B cell (primary cell): ENCODE measurements at regions not wholly inside any gene's neighbourhood (a gene's known extent, or its start where the extent isn't known, plus 50 kb on each side); places are given as distances from the start of the nearest gene placed in this dataset.

Source experiments
- ATAC-seq: fragments of 200-7000 bp; cut with Tn5 transposase; one replicate; pipeline ENCODE4 v1.10.0; 2021; ENCODE audit warnings: low read depth, mild to moderate bottlenecking, moderate number of reproducible peaks, moderate library complexity
- CTCF ChIA-PET: fragments of 350-600 bp; sonication (Branson Sonifier 250); formaldehyde crosslinking; loops from one replicate; lab custom pipeline; 2021; ENCODE audit warnings: antibody characterized with exemption, inconsistent platforms; lab: Charles Lee
- POLR2A ChIA-PET: fragments of 350-600 bp; sonication (Branson Sonifier 250); formaldehyde crosslinking; loops from one replicate; lab custom pipeline; 2021; ENCODE audit warnings: antibody characterized with exemption; lab: Charles Lee
- DNase-seq: peaks from one replicate; pipeline ENCODE4 v3.0.0; 2013
- H2AFZ ChIP-seq: 2 replicates; pipeline ENCODE4 v1.6.1; 2012; ENCODE audit warnings: mild to moderate bottlenecking, low read depth, low read length; ENCODE audit not compliant: insufficient read depth, poor library complexity, severe bottlenecking
- H3K27ac ChIP-seq, 2 donors: 1 replicate in 1 of 2; 2 replicates in 1 of 2; pipeline ENCODE4 v1.5.1; 2012 to 2013; ENCODE audit warnings: low read length in 2 of 2, mild to moderate bottlenecking in 2 of 2, moderate library complexity in 1 of 2
- H3K27me3 ChIP-seq, 4 experiments: fragments of 200-600 bp in 1 of 4; sonication (generic) in 1 of 4; replicated peaks in 1 of 4; 1 replicate in 2 of 4; 2 replicates in 2 of 4; pipeline versions ENCODE4 v1.6.1 to v1.7.0; 2013 to 2016; ENCODE audit warnings: low read length in 3 of 4, mild to moderate bottlenecking in 2 of 4, mixed read lengths in 1 of 4, moderate library complexity in 1 of 4; ENCODE audit not compliant: insufficient read depth in 4 of 4, control insufficient read depth in 3 of 4; ENCODE audit errors: control extremely low read depth in 1 of 4
- H3K36me3 ChIP-seq, 2 experiments: replicated peaks in 1 of 2; 1 replicate in 1 of 2; 2 replicates in 1 of 2; pipeline versions ENCODE4 v1.6.1 to v1.7.1; 2013; ENCODE audit warnings: low read length in 1 of 2; ENCODE audit not compliant: insufficient read depth in 2 of 2, control insufficient read depth in 1 of 2; ENCODE audit errors: control extremely low read depth in 1 of 2, extremely low read depth in 1 of 2
- H3K4me1 ChIP-seq, 2 donors: fragments of 200-600 bp in 1 of 2; sonication (generic) in 1 of 2; 1 replicate in 1 of 2; 2 replicates in 1 of 2; pipeline versions ENCODE4 v1.5.1 to v1.6.1; 2013 to 2017; ENCODE audit warnings: low read length in 2 of 2; ENCODE audit not compliant: control insufficient read depth in 2 of 2, insufficient read depth in 2 of 2
- H3K4me2 ChIP-seq: replicated peaks from 2 replicates; pipeline ENCODE3; 2012; ENCODE audit warnings: mild to moderate bottlenecking, low read depth, low read length; ENCODE audit not compliant: poor library complexity, severe bottlenecking
- H3K4me3 ChIP-seq, 5 experiments: fragments of 200-600 bp in 1 of 5; sonication (generic) in 1 of 5; 1 replicate in 3 of 5; 2 replicates in 2 of 5; pipeline versions ENCODE4 v1.5.1 to v1.7.0; 2011 to 2016; ENCODE audit warnings: low read length in 4 of 5, mild to moderate bottlenecking in 4 of 5, low read depth in 2 of 5, control low read depth in 1 of 5, moderate library complexity in 1 of 5; ENCODE audit not compliant: insufficient read depth in 1 of 5; ENCODE audit errors: control extremely low read depth in 1 of 5, extremely low read depth in 1 of 5
- H3K79me2 ChIP-seq: fragments of 200-600 bp; sonication (generic); one replicate; pipeline ENCODE4 v1.6.0; 2016; ENCODE audit warnings: low read length; ENCODE audit not compliant: control insufficient read depth, insufficient read depth
- H3K9ac ChIP-seq: fragments of 200-600 bp; sonication (generic); 2 replicates; pipeline ENCODE4 v1.6.1; 2017; ENCODE audit warnings: mild to moderate bottlenecking, low read length, moderate library complexity
- H3K9me3 ChIP-seq, 3 donors: one replicate each; pipeline versions ENCODE4 v1.6.1 to v1.7.1; 2013; ENCODE audit warnings: low read length in 2 of 3; ENCODE audit not compliant: control insufficient read depth in 2 of 3, insufficient read depth in 1 of 3; ENCODE audit errors: control extremely low read depth in 1 of 3
- H4K20me1 ChIP-seq: 2 replicates; pipeline ENCODE4 v1.6.0; 2012; ENCODE audit warnings: mild to moderate bottlenecking, low read length; ENCODE audit not compliant: insufficient read depth, control insufficient read depth, poor library complexity, severe bottlenecking
- H3K27ac Mint-ChIP-seq: one replicate; pipeline ENCODE4 v1.8.0; 2021; ENCODE audit warnings: mixed read lengths
- H3K27me3 Mint-ChIP-seq: one replicate; pipeline ENCODE4 v1.8.0; 2021; ENCODE audit warnings: mixed read lengths
- H3K4me1 Mint-ChIP-seq: one replicate; pipeline ENCODE4 v1.8.0; 2021; ENCODE audit warnings: mixed read lengths
- H3K4me3 Mint-ChIP-seq: one replicate; pipeline ENCODE4 v1.8.0; 2021; ENCODE audit warnings: mixed read lengths
- H3K9me3 Mint-ChIP-seq: one replicate; pipeline ENCODE4 v1.8.0; 2022; ENCODE audit warnings: mixed read lengths; ENCODE audit not compliant: insufficient read depth
- CTCF ChIP-seq: fragments of 200-600 bp; IDR thresholded peaks from one replicate; pipeline ENCODE4 v1.8.0; 2022; ENCODE audit warnings: antibody characterized with exemption, mild to moderate bottlenecking
- EZH2 ChIP-seq: IDR thresholded peaks from 2 replicates; pipeline ENCODE4 v1.6.1; 2012; ENCODE audit warnings: borderline replicate concordance, low read depth, mild to moderate bottlenecking, moderate library complexity, low read length; ENCODE audit not compliant: insufficient read depth, poor library complexity, severe bottlenecking
- whole genome bisulfite sequencing: methylation state at CpG from one replicate; pipeline ENCODE4 v1.1.5; 2013; ENCODE audit warnings: missing lambda C conversion rate; ENCODE audit not compliant: insufficient coverage; 5-methylcytosine and 5-hydroxymethylcytosine counted together
- intact Hi-C: fragments of 100-400 bp; cut with micrococcal nuclease; formaldehyde crosslinking; loops from one replicate; pipeline ENCODE4 v1.10.0; 2022

DNA sequence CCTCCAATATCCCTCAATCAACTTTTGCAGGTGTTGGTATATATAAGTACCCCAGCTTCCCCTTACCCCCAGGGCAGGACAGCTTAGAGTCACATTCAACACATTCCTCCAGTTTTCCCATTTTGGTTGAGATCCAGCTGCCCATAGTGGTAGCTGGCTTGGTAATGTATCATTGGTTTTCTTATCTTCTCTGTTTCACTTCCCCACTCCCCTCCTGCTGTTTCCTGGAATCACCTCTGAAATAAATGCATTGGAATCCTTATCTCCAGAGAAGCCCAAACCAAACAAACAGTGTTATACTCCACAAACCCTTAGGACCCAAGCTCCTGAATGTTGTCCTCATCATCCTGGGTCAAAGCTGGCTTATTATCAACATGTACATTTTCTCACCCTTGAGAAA is 184.8 kb downstream of the TMEM38B start:
- Histone ChIP-seq H3K27me3 (no peaks in the 10 kb centered on the region), H3K36me3 (no peaks in the 10 kb centered on the region), H3K79me2 (no peaks in the 10 kb centered on the region), H3K9me3 (no peaks in the 10 kb centered on the region), H2AFZ (no peak overlapping the region), H3K9ac (no peak overlapping the region), H3K4me1 (peaks cover 3 to 4% of the 10 kb centered on the region in 2 donors), H3K4me2 (no peak overlapping the region), H4K20me1 (no peaks in the 10 kb centered on the region), H3K4me3 (no peak overlapping the region), H3K27ac (no peak overlapping the region)
- intact Hi-C loops, result no loop called here
- Mint-ChIP-seq H3K27ac (no peak overlapping the region), H3K4me3 (no peak overlapping the region), H3K4me1 (peaks cover 11% of the 10 kb centered on the region), H3K9me3 (no peaks in the 10 kb centered on the region), H3K27me3 (peaks cover 14% of the 10 kb centered on the region)
- POLR2A ChIA-PET, result no interaction called here
- CTCF ChIA-PET, result interaction anchor here (0.6 to 5.2 kb wide), 4 partner anchors 36 to 1685 kb away, joined by 3 to 39 read pairs (median 20); no protein-coding TSS in a partner anchor
- DNase-seq (no peak), ATAC-seq (no peak)
- TF ChIP-seq EZH2 (no peak), CTCF (no peak)

GRCh38 chr9:105880517-105880916 is 186.2 kb downstream of the TMEM38B start:
- H3K9me3 Mint-ChIP-seq, result no peaks in the 10 kb centered on the region
- H3K27me3 ChIP-seq, result no peaks in the 10 kb centered on the region
- WGBS, result 100% methylated on average over 1 of the region's 1 CpG
- H3K4me1 Mint-ChIP-seq, result peaks cover 11% of the 10 kb centered on the region
- peaks cover 11% of the 10 kb centered on the region for H3K27me3 Mint-ChIP-seq
- H3K4me3 Mint-ChIP-seq, result no peak overlapping the region
- intact Hi-C loops, result loop anchor here (5.0 kb wide), 1 partner anchor 453 kb away; no protein-coding TSS in a partner anchor
- H3K9me3 ChIP-seq, result no peaks in the 10 kb centered on the region
- no peaks in the 10 kb centered on the region for H4K20me1 ChIP-seq
- ATAC-seq (no peak), DNase-seq (no peak)
- H3K79me2 ChIP-seq, result no peaks in the 10 kb centered on the region
- H3K4me1 ChIP-seq, result peaks cover 3 to 4% of the 10 kb centered on the region in 2 donors
- no peak overlapping the region for H3K27ac ChIP-seq
- no peaks in the 10 kb centered on the region for H3K36me3 ChIP-seq
- ChIA-PET CTCF (interaction anchor here (2.0 to 5.2 kb wide), 3 partner anchors 19 to 272 kb away, joined by 8 to 39 read pairs (median 38); no protein-coding TSS in a partner anchor), POLR2A (no interaction called here)
- H3K9ac ChIP-seq, result no peak overlapping the region
- H3K27ac Mint-ChIP-seq, result no peak overlapping the region
- TF ChIP-seq CTCF (no peak), EZH2 (no peak)
- H3K4me2 ChIP-seq, result no peak overlapping the region
- H3K4me3 ChIP-seq, result no peak overlapping the region
- no peak overlapping the region for H2AFZ ChIP-seq
